ENCODE measurements at regions not wholly inside any gene's neighbourhood (a gene's known extent, or its start where the extent isn't known, plus 50 kb on each side); places are given as distances from the start of the nearest gene placed in this dataset.
A peak's percentile ranks its signal among the peaks of the same experiment; 100 is the strongest.
"Not testable (repeated sequence)": the region's sequence is repeated elsewhere in the genome, so short reads cannot be mapped to it uniquely, and the experiment has no call there.

- DNase-seq (no peak), ATAC-seq (no peak)
- Histone ChIP-seq H3K27me3 (ENCODE audit: control insufficient read depth, insufficient read depth) (no peaks in the 10 kb centered on the region), H3K4me1 (ENCODE audit: control insufficient read depth, insufficient read depth, low read length) (no peaks in the 10 kb centered on the region), H3K27ac (ENCODE audit: low read length) (no peak overlapping the region), H3K9me3 (ENCODE audit: control insufficient read depth, low read length) (no peaks in the 10 kb centered on the region), H3K4me3 (ENCODE audit: low read length) (no peak overlapping the region)
- intact Hi-C loops (cut with DNase I): no loop called here
- WGBS: 65% methylated on average over 1 of the region's 1 CpG
Observed at GRCh38 chr9:73423891-73424290, 272.2 kb downstream of the ANXA1 start.

GRCh38 chr9:73426269-73426668 is 274.6 kb downstream of the ANXA1 start:
- DNase-seq: no peak
- intact Hi-C loops (cut with DNase I): no loop called here

GRCh38 chr9:73434826-73435225 is 283.2 kb downstream of the ANXA1 start:
- intact Hi-C loops (cut with DNase I): no loop called here
- DNase-seq (peak in 1 of 3 donors; percentile 10), ATAC-seq (no peak)
- Histone ChIP-seq H3K4me1 (ENCODE audit: control insufficient read depth, insufficient read depth, low read length) (no peaks in the 10 kb centered on the region), H3K9me3 (ENCODE audit: control insufficient read depth, low read length) (no peaks in the 10 kb centered on the region), H3K4me3 (ENCODE audit: low read length) (no peak overlapping the region), H3K27me3 (ENCODE audit: control insufficient read depth, insufficient read depth) (no peaks in the 10 kb centered on the region), H3K27ac (ENCODE audit: low read length) (no peak overlapping the region)
- 67% methylated on average over 2 of the region's 2 CpGs for WGBS

More at GRCh38 chr9:73426269-73426668, 274.6 kb downstream of the ANXA1 start:
- ATAC-seq: no peak
- Histone ChIP-seq H3K9me3 (ENCODE audit: control insufficient read depth, low read length) (no peaks in the 10 kb centered on the region), H3K4me1 (ENCODE audit: control insufficient read depth, insufficient read depth, low read length) (no peaks in the 10 kb centered on the region), H3K4me3 (ENCODE audit: low read length) (no peak overlapping the region), H3K27ac (ENCODE audit: low read length) (no peak overlapping the region), H3K27me3 (ENCODE audit: control insufficient read depth, insufficient read depth) (no peaks in the 10 kb centered on the region)
- WGBS: 45% methylated on average over 5 of the region's 5 CpGs

GRCh38 chr9:73437758-73438157 is 286.1 kb downstream of the ANXA1 start:
- Histone ChIP-seq H3K9me3 (ENCODE audit: control insufficient read depth, low read length) (no peaks in the 10 kb centered on the region), H3K27me3 (ENCODE audit: control insufficient read depth, insufficient read depth) (no peaks in the 10 kb centered on the region), H3K4me3 (ENCODE audit: low read length) (no peak overlapping the region), H3K27ac (ENCODE audit: low read length) (no peak overlapping the region), H3K4me1 (ENCODE audit: control insufficient read depth, insufficient read depth, low read length) (no peaks in the 10 kb centered on the region)
- intact Hi-C loops (cut with DNase I): no loop called here
- no peak for ATAC-seq
- no peak for DNase-seq
- WGBS: 56% methylated on average over 1 of the region's 1 CpG

- intact Hi-C loops (cut with DNase I); H3K27me3 ChIP-seq (ENCODE audit: control insufficient read depth, insufficient read depth); H3K4me3 ChIP-seq (ENCODE audit: low read length); H3K27ac ChIP-seq (ENCODE audit: low read length); ATAC-seq; DNase-seq; H3K4me1 ChIP-seq (ENCODE audit: control insufficient read depth, insufficient read depth, low read length); H3K9me3 ChIP-seq (ENCODE audit: control insufficient read depth, low read length): not testable (repeated sequence)
- WGBS: 77% methylated on average over 6 of the region's 6 CpGs
Observed at GRCh38 chr9:73439839-73440238, 288.2 kb downstream of the ANXA1 start.

- Histone ChIP-seq H3K4me1 (ENCODE audit: control insufficient read depth, insufficient read depth, low read length) (no peaks in the 10 kb centered on the region), H3K4me3 (ENCODE audit: low read length) (no peak overlapping the region), H3K9me3 (ENCODE audit: control insufficient read depth, low read length) (no peaks in the 10 kb centered on the region), H3K27me3 (ENCODE audit: control insufficient read depth, insufficient read depth) (no peaks in the 10 kb centered on the region), H3K27ac (ENCODE audit: low read length) (no peak overlapping the region)
- DNase-seq: no peak
- WGBS: 90% methylated on average over 1 of the region's 1 CpG
- no peak for ATAC-seq
- intact Hi-C loops (cut with DNase I): no loop called here
Observed at GRCh38 chr9:73441223-73441622, 289.6 kb downstream of the ANXA1 start.

- H3K4me3 ChIP-seq (ENCODE audit: low read length): no peak overlapping the region
- WGBS: 69% methylated on average over 5 of the region's 5 CpGs
Observed at GRCh38 chr9:73441890-73442818, 290.5 kb downstream of the ANXA1 start.

GRCh38 chr9:73444821-73445220 is 293.2 kb downstream of the ANXA1 start:
- Histone ChIP-seq H3K9me3 (ENCODE audit: control insufficient read depth, low read length) (no peaks in the 10 kb centered on the region), H3K4me3 (ENCODE audit: low read length) (no peak overlapping the region), H3K27me3 (ENCODE audit: control insufficient read depth, insufficient read depth) (no peaks in the 10 kb centered on the region), H3K27ac (ENCODE audit: low read length) (no peak overlapping the region), H3K4me1 (ENCODE audit: control insufficient read depth, insufficient read depth, low read length) (no peaks in the 10 kb centered on the region)
- DNase-seq: no peak
- 73% methylated on average over 1 of the region's 1 CpG for WGBS
- intact Hi-C loops (cut with DNase I): no loop called here
- no peak for ATAC-seq

More at GRCh38 chr9:73441890-73442818, 290.5 kb downstream of the ANXA1 start:
- no peaks in the 10 kb centered on the region for H3K27me3 ChIP-seq (ENCODE audit: control insufficient read depth, insufficient read depth)
- H3K4me1 ChIP-seq (ENCODE audit: control insufficient read depth, insufficient read depth, low read length): no peaks in the 10 kb centered on the region
- H3K9me3 ChIP-seq (ENCODE audit: control insufficient read depth, low read length): no peaks in the 10 kb centered on the region
- DNase-seq: no peak
- no peak for ATAC-seq
- intact Hi-C loops (cut with DNase I): no loop called here
- H3K27ac ChIP-seq (ENCODE audit: low read length): no peak overlapping the region

- DNase-seq; H3K27me3 ChIP-seq (ENCODE audit: control insufficient read depth, insufficient read depth); H3K27ac ChIP-seq (ENCODE audit: low read length); H3K9me3 ChIP-seq (ENCODE audit: control insufficient read depth, low read length); intact Hi-C loops (cut with DNase I); H3K4me3 ChIP-seq (ENCODE audit: low read length); H3K4me1 ChIP-seq (ENCODE audit: control insufficient read depth, insufficient read depth, low read length): not testable (repeated sequence)
- 6% methylated on average over 1 of the region's 1 CpG for WGBS
- ATAC-seq: peak in 1 of 2 donors; percentile 36
Observed at GRCh38 chr9:73445384-73445783, 293.7 kb downstream of the ANXA1 start.

GRCh38 chr9:73446306-73446705 is 294.6 kb downstream of the ANXA1 start:
- no peak overlapping the region for H3K27ac ChIP-seq (ENCODE audit: low read length)
- DNase-seq (no peak), ATAC-seq (no peak)
- intact Hi-C loops (cut with DNase I): no loop called here
- no peaks in the 10 kb centered on the region for H3K27me3 ChIP-seq (ENCODE audit: control insufficient read depth, insufficient read depth)
- peak overlapping the region; percentile 32 for H3K4me3 ChIP-seq (ENCODE audit: low read length)
- no peaks in the 10 kb centered on the region for H3K4me1 ChIP-seq (ENCODE audit: control insufficient read depth, insufficient read depth, low read length)
- H3K9me3 ChIP-seq (ENCODE audit: control insufficient read depth, low read length): no peaks in the 10 kb centered on the region

GRCh38 chr9:73451003-73451402 is 299.3 kb downstream of the ANXA1 start:
- no peak overlapping the region for H3K4me3 ChIP-seq (ENCODE audit: low read length)
- H3K27me3 ChIP-seq (ENCODE audit: control insufficient read depth, insufficient read depth): no peaks in the 10 kb centered on the region
- ATAC-seq (no peak), DNase-seq (no peak)
- no peak overlapping the region for H3K27ac ChIP-seq (ENCODE audit: low read length)
- no peaks in the 10 kb centered on the region for H3K9me3 ChIP-seq (ENCODE audit: control insufficient read depth, low read length)
- H3K4me1 ChIP-seq (ENCODE audit: control insufficient read depth, insufficient read depth, low read length): no peaks in the 10 kb centered on the region
- intact Hi-C loops (cut with DNase I): no loop called here
- WGBS: 90% methylated on average over 2 of the region's 2 CpGs

Measured in right cardiac atrium (tissue), 5 donors.